Fibroblast of villous mesenchyme (primary cell): ENCODE measurements at regions not wholly inside any gene's neighbourhood (a gene's known extent, or its start where the extent isn't known, plus 50 kb on each side); places are given as distances from the start of the nearest gene placed in this dataset.

ENCODE experiments used
- DNase-seq: peaks from one replicate; pipeline ENCODE4 v3.0.0-alpha.2; 2010; ENCODE audit warnings: low read depth
- H3K4me3 ChIP-seq: 2 replicates; pipeline ENCODE4 v1.5.1; 2011; ENCODE audit warnings: low read depth, mild to moderate bottlenecking, low read length
- CTCF ChIP-seq: IDR thresholded peaks from 2 replicates; pipeline ENCODE4 v1.5.1; 2012; ENCODE audit warnings: low read depth, mild to moderate bottlenecking, low read length; ENCODE audit not compliant: insufficient read depth

GRCh38 chr19:28285917-28286316 is 927.0 kb downstream of the UQCRFS1 start:
- no peak for TF ChIP-seq CTCF
- no peak overlapping the region for H3K4me3 ChIP-seq

GRCh38 chr19:28285078-28285477 is 927.9 kb downstream of the UQCRFS1 start:
- no peak for TF ChIP-seq CTCF
- DNase-seq, result no peak
- no peak overlapping the region for H3K4me3 ChIP-seq

More at GRCh38 chr19:28285917-28286316, 927.0 kb downstream of the UQCRFS1 start:
- no peak for DNase-seq

GRCh38 chr19:28284389-28284788 is 928.6 kb downstream of the UQCRFS1 start:
- TF ChIP-seq CTCF, result no peak
- no peak overlapping the region for H3K4me3 ChIP-seq
- DNase-seq, result no peak

GRCh38 chr19:28283592-28283991 is 929.4 kb downstream of the UQCRFS1 start:
- DNase-seq, result no peak
- TF ChIP-seq CTCF, result no peak
- H3K4me3 ChIP-seq, result no peak overlapping the region

- TF ChIP-seq CTCF, result no peak
- no peak overlapping the region for H3K4me3 ChIP-seq
- DNase-seq, result no peak
Observed at GRCh38 chr19:28281676-28282075, 931.3 kb downstream of the UQCRFS1 start.

- TF ChIP-seq CTCF, result no peak
- DNase-seq, result no peak
- no peak overlapping the region for H3K4me3 ChIP-seq
Observed at GRCh38 chr19:28264556-28264955, 948.4 kb downstream of the UQCRFS1 start.

GRCh38 chr19:28258829-28259228 is 954.1 kb downstream of the UQCRFS1 start:
- H3K4me3 ChIP-seq, result no peak overlapping the region
- no peak for TF ChIP-seq CTCF
- DNase-seq, result no peak
